ENCODE measurements at regions not wholly inside any gene's neighbourhood (a gene's known extent, or its start where the extent isn't known, plus 50 kb on each side); places are given as distances from the start of the nearest gene placed in this dataset.
A peak's percentile ranks its signal among the peaks of the same experiment; 100 is the strongest.
"Not testable (repeated sequence)": the region's sequence is repeated elsewhere in the genome, so short reads cannot be mapped to it uniquely, and the experiment has no call there.

GRCh38 chr6:156685823-156686222 is 91.4 kb upstream of the ARID1B start:
- no peak for DNase-seq
- Mint-ChIP-seq H3K27me3 (peaks cover 11% of the 10 kb centered on the region), H3K9me3 (no peaks in the 10 kb centered on the region), H3K4me3 (peak overlapping the region; percentile 89), H3K36me3 (ENCODE audit: low read depth) (no peaks in the 10 kb centered on the region), H3K27ac (peak overlapping the region; percentile 19), H3K4me1 (peaks cover 17% of the 10 kb centered on the region)
- intact Hi-C loops (cut with micrococcal nuclease), result loop anchor here (5.0 to 10.0 kb wide), 2 partner anchors 1371 to 1954 kb away; partner anchors contain the start of genes SCAF8 and TFB1M

GRCh38 chr6:156683821-156684220 is 93.4 kb upstream of the ARID1B start:
- no peak overlapping the region for H3K4me3 Mint-ChIP-seq
- DNase-seq, result no peak
- H3K27me3 Mint-ChIP-seq, result peaks cover 7% of the 10 kb centered on the region
- no peaks in the 10 kb centered on the region for H3K36me3 Mint-ChIP-seq (ENCODE audit: low read depth)
- intact Hi-C loops (cut with micrococcal nuclease), result loop anchor here (10.0 kb wide), 1 partner anchor 1369 kb away; the partner anchor contains the start of gene TFB1M
- H3K4me1 Mint-ChIP-seq, result peaks cover 17% of the 10 kb centered on the region
- H3K27ac Mint-ChIP-seq, result no peak overlapping the region
- H3K9me3 Mint-ChIP-seq, result no peaks in the 10 kb centered on the region

DNA sequence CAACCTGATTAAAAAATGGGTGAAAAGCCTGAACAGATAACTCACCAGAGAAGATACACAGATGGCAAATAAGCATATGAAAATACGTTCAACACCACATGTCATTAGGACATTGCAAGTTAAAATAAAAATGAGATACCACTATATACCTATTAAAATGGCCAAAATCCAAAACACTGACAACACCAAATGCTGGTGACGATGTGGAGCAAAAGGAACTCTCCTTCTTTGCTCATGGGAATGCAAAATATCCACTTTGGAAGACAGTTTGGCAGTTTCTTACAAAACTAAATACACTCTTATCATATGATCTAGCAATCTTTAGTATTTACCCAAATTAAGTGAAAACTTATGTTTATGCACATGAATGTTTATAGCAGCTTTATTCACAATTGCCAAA is 100.5 kb upstream of the ARID1B start:
- Mint-ChIP-seq H3K36me3 (ENCODE audit: low read depth) (no peaks in the 10 kb centered on the region), H3K27me3 (peaks cover 16% of the 10 kb centered on the region), H3K9me3 (peaks cover 20% of the 10 kb centered on the region), H3K4me1 (no peaks in the 10 kb centered on the region), H3K4me3 (no peak overlapping the region), H3K27ac (no peak overlapping the region)
- DNase-seq, result no peak
- intact Hi-C loops (cut with micrococcal nuclease), result no loop called here

DNA sequence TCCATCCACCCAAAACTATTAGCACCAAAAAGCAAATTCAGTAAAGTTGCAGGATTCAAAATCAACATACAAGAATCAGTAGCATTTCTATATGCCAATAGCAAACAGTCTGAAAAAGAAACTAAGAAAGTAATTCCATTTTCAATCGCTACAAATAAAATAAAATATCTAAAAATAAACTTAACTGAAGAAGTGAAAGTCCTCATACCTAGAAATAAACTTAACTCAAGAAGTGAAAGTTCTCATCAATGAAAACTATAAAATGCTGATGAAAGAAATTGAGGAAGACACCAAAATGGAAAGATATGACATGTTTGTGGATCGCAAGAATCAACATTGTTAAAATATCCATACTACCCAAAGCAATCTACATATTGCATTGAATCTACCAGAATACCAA is 103.0 kb upstream of the ARID1B start:
- H3K27ac Mint-ChIP-seq, result no peak overlapping the region
- no peaks in the 10 kb centered on the region for H3K4me1 Mint-ChIP-seq
- no peak for DNase-seq
- no peak overlapping the region for H3K4me3 Mint-ChIP-seq
- intact Hi-C loops (cut with micrococcal nuclease), result no loop called here
- H3K36me3 Mint-ChIP-seq (ENCODE audit: low read depth), result no peaks in the 10 kb centered on the region
- peaks cover 16% of the 10 kb centered on the region for H3K27me3 Mint-ChIP-seq
- H3K9me3 Mint-ChIP-seq, result peaks cover 20% of the 10 kb centered on the region

DNA sequence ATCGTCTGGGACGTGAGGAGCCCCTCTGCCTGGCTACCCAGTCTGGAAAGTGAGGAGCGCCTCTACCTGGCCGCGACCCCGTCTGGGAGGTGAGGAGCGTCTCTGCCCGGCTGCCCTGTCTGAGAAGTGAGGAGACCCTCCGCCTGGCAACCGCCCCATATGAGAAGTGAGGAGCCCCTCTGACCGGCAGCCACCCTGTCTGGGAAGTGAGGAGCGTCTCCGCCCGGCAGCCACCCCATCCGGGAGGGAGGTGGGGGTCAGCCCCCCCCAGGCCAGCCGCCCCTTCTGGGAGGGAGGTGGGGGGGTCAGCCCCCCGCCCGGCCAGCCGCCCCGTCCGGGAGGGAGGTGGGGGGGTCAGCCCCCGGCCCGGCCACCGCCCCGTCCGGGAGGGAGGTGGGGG is 107.1 kb upstream of the ARID1B start:
- H3K36me3 Mint-ChIP-seq (ENCODE audit: low read depth); H3K4me1 Mint-ChIP-seq; intact Hi-C loops (cut with micrococcal nuclease); H3K27ac Mint-ChIP-seq; H3K4me3 Mint-ChIP-seq; DNase-seq: not testable (repeated sequence)
- Mint-ChIP-seq H3K27me3 (peaks cover 31% of the 10 kb centered on the region), H3K9me3 (peaks cover 17% of the 10 kb centered on the region)

- Mint-ChIP-seq H3K27ac (no peak overlapping the region), H3K9me3 (no peaks in the 10 kb centered on the region), H3K4me1 (peaks cover 11% of the 10 kb centered on the region), H3K4me3 (no peak overlapping the region), H3K36me3 (ENCODE audit: low read depth) (no peaks in the 10 kb centered on the region), H3K27me3 (peaks cover 12% of the 10 kb centered on the region)
- intact Hi-C loops (cut with micrococcal nuclease), result no loop called here
- DNase-seq, result no peak
These were observed 115.1 kb upstream of the ARID1B start for GRCh38 chr6:156662025-156662445.

GRCh38 chr6:156660389-156660788 is 116.8 kb upstream of the ARID1B start:
- intact Hi-C loops (cut with micrococcal nuclease), result no loop called here
- H3K27me3 Mint-ChIP-seq, result peaks cover 3% of the 10 kb centered on the region
- no peak overlapping the region for H3K27ac Mint-ChIP-seq
- H3K36me3 Mint-ChIP-seq (ENCODE audit: low read depth), result no peaks in the 10 kb centered on the region
- H3K4me1 Mint-ChIP-seq, result peaks cover 11% of the 10 kb centered on the region
- no peak overlapping the region for H3K4me3 Mint-ChIP-seq
- no peak for DNase-seq
- H3K9me3 Mint-ChIP-seq, result no peaks in the 10 kb centered on the region

- Mint-ChIP-seq H3K36me3 (ENCODE audit: low read depth) (no peaks in the 10 kb centered on the region), H3K4me3 (no peak overlapping the region), H3K27ac (no peak overlapping the region), H3K9me3 (no peaks in the 10 kb centered on the region), H3K27me3 (peaks cover 3% of the 10 kb centered on the region), H3K4me1 (peaks cover 11% of the 10 kb centered on the region)
- intact Hi-C loops (cut with micrococcal nuclease), result no loop called here
- DNase-seq, result no peak
These were observed 117.4 kb upstream of the ARID1B start for GRCh38 chr6:156659822-156660198.

- H3K36me3 Mint-ChIP-seq (ENCODE audit: low read depth), result no peaks in the 10 kb centered on the region
- H3K27me3 Mint-ChIP-seq, result peaks cover 3% of the 10 kb centered on the region
- intact Hi-C loops (cut with micrococcal nuclease), result no loop called here
- no peak overlapping the region for H3K4me3 Mint-ChIP-seq
- H3K9me3 Mint-ChIP-seq, result no peaks in the 10 kb centered on the region
- no peak overlapping the region for H3K27ac Mint-ChIP-seq
- peaks cover 11% of the 10 kb centered on the region for H3K4me1 Mint-ChIP-seq
- DNase-seq, result no peak
These were observed 118.0 kb upstream of the ARID1B start for GRCh38 chr6:156658966-156659821.

GRCh38 chr6:156658186-156658965 is 118.8 kb upstream of the ARID1B start:
- intact Hi-C loops (cut with micrococcal nuclease), result no loop called here
- Mint-ChIP-seq H3K36me3 (ENCODE audit: low read depth) (no peaks in the 10 kb centered on the region), H3K9me3 (no peaks in the 10 kb centered on the region), H3K4me3 (no peak overlapping the region), H3K4me1 (peaks cover 11% of the 10 kb centered on the region), H3K27ac (no peak overlapping the region), H3K27me3 (peaks cover 9% of the 10 kb centered on the region)
- DNase-seq, result no peak

DNA sequence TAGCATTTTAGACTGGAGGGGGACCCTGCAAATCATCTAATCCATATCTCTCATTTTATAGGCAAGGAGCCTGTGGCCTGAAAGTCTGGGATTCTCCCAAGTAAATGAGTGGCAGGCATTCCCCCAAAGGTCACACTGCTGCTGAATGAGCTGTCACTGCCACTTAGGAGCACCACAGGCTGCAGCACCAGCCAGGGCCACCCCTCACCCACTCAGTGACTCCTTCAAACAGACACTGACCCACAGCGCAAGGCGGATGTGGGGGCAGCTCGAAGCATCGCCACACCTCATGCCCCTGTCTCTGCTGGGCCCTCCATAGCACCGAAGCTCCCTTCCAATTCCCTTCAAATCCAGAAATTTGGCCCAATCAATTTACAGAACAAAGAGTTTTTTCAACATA is 119.9 kb upstream of the ARID1B start:
- DNase-seq, result no peak
- H3K27me3 Mint-ChIP-seq, result peaks cover 9% of the 10 kb centered on the region
- no peaks in the 10 kb centered on the region for H3K36me3 Mint-ChIP-seq (ENCODE audit: low read depth)
- no peak overlapping the region for H3K27ac Mint-ChIP-seq
- intact Hi-C loops (cut with micrococcal nuclease), result no loop called here
- H3K4me1 Mint-ChIP-seq, result peaks cover 11% of the 10 kb centered on the region
- H3K9me3 Mint-ChIP-seq, result no peaks in the 10 kb centered on the region
- no peak overlapping the region for H3K4me3 Mint-ChIP-seq

- intact Hi-C loops (cut with micrococcal nuclease), result no loop called here
These were observed 122.0 kb upstream of the ARID1B start for GRCh38 chr6:156654919-156655918.

GRCh38 chr6:156652231-156652750 is 124.9 kb upstream of the ARID1B start:
- Mint-ChIP-seq H3K27ac (no peak overlapping the region), H3K9me3 (no peaks in the 10 kb centered on the region), H3K36me3 (ENCODE audit: low read depth) (no peaks in the 10 kb centered on the region), H3K4me1 (peaks cover 4% of the 10 kb centered on the region), H3K27me3 (peaks cover 14% of the 10 kb centered on the region), H3K4me3 (no peak overlapping the region)
- intact Hi-C loops (cut with micrococcal nuclease), result no loop called here
- DNase-seq, result no peak

More at GRCh38 chr6:156654919-156655918, 122.0 kb upstream of the ARID1B start:
- Mint-ChIP-seq H3K4me1 (peaks cover 11% of the 10 kb centered on the region), H3K4me3 (no peak overlapping the region), H3K27me3 (peaks cover 9% of the 10 kb centered on the region), H3K27ac (no peak overlapping the region), H3K9me3 (no peaks in the 10 kb centered on the region), H3K36me3 (ENCODE audit: low read depth) (no peaks in the 10 kb centered on the region)
- no peak for DNase-seq
